ENCODE measurements at regions not wholly inside any gene's neighbourhood (a gene's known extent, or its start where the extent isn't known, plus 50 kb on each side); places are given as distances from the start of the nearest gene placed in this dataset.
"Not testable (repeated sequence)": the region's sequence is repeated elsewhere in the genome, so short reads cannot be mapped to it uniquely, and the experiment has no call there.

- DNase-seq (no peak), ATAC-seq (no peak)
- intact Hi-C loops (cut with DNase I, micrococcal nuclease): no loop called here
These were observed 840.0 kb downstream of the FRK start for GRCh38 chr6:115220551-115221159.

GRCh38 chr6:115219645-115220044 lies 841.0 kb downstream of the FRK start:
- ATAC-seq: no peak
- intact Hi-C loops (cut with DNase I, micrococcal nuclease): no loop called here
- DNase-seq: no peak

GRCh38 chr6:115216835-115217234 lies 843.9 kb downstream of the FRK start:
- intact Hi-C loops (cut with DNase I, micrococcal nuclease): no loop called here
- DNase-seq (no peak), ATAC-seq (no peak)

GRCh38 chr6:115214283-115214682 lies 846.4 kb downstream of the FRK start:
- DNase-seq: no peak
- intact Hi-C loops (cut with DNase I, micrococcal nuclease): no loop called here
- no peak for ATAC-seq

- ATAC-seq (no peak), DNase-seq (no peak)
- intact Hi-C loops (cut with DNase I, micrococcal nuclease): no loop called here
These were observed 857.3 kb downstream of the FRK start for GRCh38 chr6:115203381-115203780.

GRCh38 chr6:115194981-115195638 lies 852.3 kb upstream of the HS3ST5 start:
- DNase-seq: no peak
- ATAC-seq: no peak
- intact Hi-C loops (cut with DNase I, micrococcal nuclease): no loop called here

GRCh38 chr6:115191989-115192388 lies 849.2 kb upstream of the HS3ST5 start:
- ATAC-seq (no peak), DNase-seq (no peak)
- intact Hi-C loops (cut with DNase I, micrococcal nuclease): no loop called here

- ATAC-seq (no peak), DNase-seq (no peak)
- intact Hi-C loops (cut with DNase I, micrococcal nuclease): no loop called here
These were observed 847.7 kb upstream of the HS3ST5 start for GRCh38 chr6:115190534-115190933.

GRCh38 chr6:115175456-115175855 lies 832.6 kb upstream of the HS3ST5 start:
- intact Hi-C loops (cut with DNase I, micrococcal nuclease); DNase-seq; ATAC-seq: not testable (repeated sequence)

- intact Hi-C loops (cut with DNase I, micrococcal nuclease); ATAC-seq; DNase-seq: not testable (repeated sequence)
These were observed 823.1 kb upstream of the HS3ST5 start for GRCh38 chr6:115165912-115166311.

GRCh38 chr6:115159733-115160132 lies 816.9 kb upstream of the HS3ST5 start:
- intact Hi-C loops (cut with DNase I, micrococcal nuclease): no loop called here
- no peak for ATAC-seq
- DNase-seq: no peak

GRCh38 chr6:115137910-115138309 lies 795.1 kb upstream of the HS3ST5 start:
- intact Hi-C loops (cut with DNase I, micrococcal nuclease): no loop called here
- DNase-seq (no peak), ATAC-seq (no peak)

GRCh38 chr6:115133790-115134189 lies 791.0 kb upstream of the HS3ST5 start:
- no peak for ATAC-seq
- DNase-seq: no peak
- intact Hi-C loops (cut with DNase I, micrococcal nuclease): no loop called here

- intact Hi-C loops (cut with DNase I, micrococcal nuclease): no loop called here
- no peak for ATAC-seq
These were observed 789.1 kb upstream of the HS3ST5 start for GRCh38 chr6:115131709-115132490.

GRCh38 chr6:115121513-115121912 lies 778.7 kb upstream of the HS3ST5 start:
- ATAC-seq; DNase-seq; intact Hi-C loops (cut with DNase I, micrococcal nuclease): not testable (repeated sequence)

More at GRCh38 chr6:115131709-115132490, 789.1 kb upstream of the HS3ST5 start:
- DNase-seq: no peak

GRCh38 chr6:115120391-115120790 lies 777.6 kb upstream of the HS3ST5 start:
- DNase-seq (no peak), ATAC-seq (no peak)
- intact Hi-C loops (cut with DNase I, micrococcal nuclease): no loop called here

GRCh38 chr6:115091461-115091860 lies 748.6 kb upstream of the HS3ST5 start:
- ATAC-seq: no peak
- no peak for DNase-seq
- intact Hi-C loops (cut with DNase I, micrococcal nuclease): no loop called here

GRCh38 chr6:115078555-115078954 lies 735.7 kb upstream of the HS3ST5 start:
- ATAC-seq (no peak), DNase-seq (no peak)
- intact Hi-C loops (cut with DNase I, micrococcal nuclease): no loop called here

GRCh38 chr6:115071962-115072361 lies 729.1 kb upstream of the HS3ST5 start:
- no peak for ATAC-seq
- DNase-seq: no peak
- intact Hi-C loops (cut with DNase I, micrococcal nuclease): no loop called here

Data from left colon (tissue), 2 donors.